BE2C (cell line): ENCODE measurements at regions not wholly inside any gene's neighbourhood (a gene's known extent, or its start where the extent isn't known, plus 50 kb on each side); places are given as distances from the start of the nearest gene placed in this dataset.
"Not testable (repeated sequence)": the region's sequence is repeated elsewhere in the genome, so short reads cannot be mapped to it uniquely, and the experiment has no call there.

Experiments
- DNase-seq: peaks from one replicate; pipeline ENCODE4 v3.0.0-alpha.2; 2020
- H3K27me3 ChIP-seq: fragments of 250-450 bp; sonication (Bioruptor Pico); 2 replicates; pipeline ENCODE4 v1.5.1; 2020; ENCODE audit warnings: mild to moderate bottlenecking
- H3K36me3 ChIP-seq: fragments of 250-450 bp; sonication (Bioruptor Pico); 2 replicates; pipeline ENCODE4 v1.5.1; 2020; ENCODE audit warnings: mild to moderate bottlenecking
- H3K4me1 ChIP-seq: fragments of 250-450 bp; sonication (Bioruptor Pico); 2 replicates; pipeline ENCODE4 v1.5.1; 2020
- H3K4me3 ChIP-seq: 2 replicates; pipeline ENCODE4 v1.5.1; 2011; ENCODE audit warnings: low read depth, low read length
- H3K9me3 ChIP-seq: fragments of 250-450 bp; sonication (Bioruptor Pico); 2 replicates; pipeline ENCODE4 v1.5.1; 2020
- CTCF ChIP-seq: IDR thresholded peaks from 2 replicates; pipeline ENCODE4 v1.5.1; 2012; ENCODE audit warnings: mild to moderate bottlenecking, low read depth, low read length

- TF ChIP-seq CTCF: no peak
- Histone ChIP-seq H3K4me3 (no peak overlapping the region), H3K4me1 (no peaks in the 10 kb centered on the region), H3K9me3 (no peaks in the 10 kb centered on the region), H3K36me3 (no peaks in the 10 kb centered on the region), H3K27me3 (no peaks in the 10 kb centered on the region)
- no peak for DNase-seq
Measured at GRCh38 chr21:38083535-38083934, 167.3 kb upstream of the KCNJ6 start.

- no peak overlapping the region for H3K4me3 ChIP-seq
- no peaks in the 10 kb centered on the region for H3K36me3 ChIP-seq
- no peak for DNase-seq
- no peaks in the 10 kb centered on the region for H3K4me1 ChIP-seq
- no peaks in the 10 kb centered on the region; the same call in 1 of the 2 replicates for H3K9me3 ChIP-seq
- no peak for TF ChIP-seq CTCF
- no peaks in the 10 kb centered on the region for H3K27me3 ChIP-seq
Measured at GRCh38 chr21:38086580-38086979, 170.2 kb upstream of the KCNJ15 start.

- H3K36me3 ChIP-seq: no peaks in the 10 kb centered on the region
- H3K4me3 ChIP-seq: no peak overlapping the region
- DNase-seq: no peak
- H3K4me1 ChIP-seq: no peaks in the 10 kb centered on the region
- no peaks in the 10 kb centered on the region; the same call in 1 of the 2 replicates for H3K9me3 ChIP-seq
- no peak for TF ChIP-seq CTCF
- no peaks in the 10 kb centered on the region for H3K27me3 ChIP-seq
Measured at GRCh38 chr21:38088916-38089762, 167.7 kb upstream of the KCNJ15 start.

- no peak for DNase-seq
Measured at GRCh38 chr21:38089763-38090046, 167.1 kb upstream of the KCNJ15 start.

GRCh38 chr21:38091061-38091460 is 165.7 kb upstream of the KCNJ15 start:
- H3K4me1 ChIP-seq, DNase-seq, H3K9me3 ChIP-seq, H3K27me3 ChIP-seq, H3K4me3 ChIP-seq, H3K36me3 ChIP-seq: not testable (repeated sequence)

More at GRCh38 chr21:38089763-38090046, 167.1 kb upstream of the KCNJ15 start:
- H3K9me3 ChIP-seq: no peaks in the 10 kb centered on the region; the same call in 1 of the 2 replicates
- no peaks in the 10 kb centered on the region for H3K27me3 ChIP-seq
- H3K36me3 ChIP-seq: no peaks in the 10 kb centered on the region
- H3K4me3 ChIP-seq: no peak overlapping the region
- H3K4me1 ChIP-seq: no peaks in the 10 kb centered on the region
- TF ChIP-seq CTCF: no peak

GRCh38 chr21:38092051-38092450 is 164.7 kb upstream of the KCNJ15 start:
- TF ChIP-seq CTCF: no peak
- H3K36me3 ChIP-seq: no peaks in the 10 kb centered on the region
- H3K4me1 ChIP-seq: no peaks in the 10 kb centered on the region
- H3K4me3 ChIP-seq: no peak overlapping the region
- H3K27me3 ChIP-seq: no peaks in the 10 kb centered on the region
- no peaks in the 10 kb centered on the region; the same call in 1 of the 2 replicates for H3K9me3 ChIP-seq
- DNase-seq: no peak
